NCI-H2029 (cell line): ENCODE measurements at regions not wholly inside any gene's neighbourhood (a gene's known extent, or its start where the extent isn't known, plus 50 kb on each side); places are given as distances from the start of the nearest gene placed in this dataset.

Experiments
- DNase-seq: peaks from one replicate; lab custom pipeline; 2025; lab: John Stamatoyannopoulos, UW

GRCh38 chr15:39083213-39083612 lies 497.7 kb upstream of the THBS1 start:
- DNase-seq, result no peak

GRCh38 chr15:39084674-39085530 lies 496.0 kb upstream of the THBS1 start:
- no peak for DNase-seq

GRCh38 chr15:39086641-39087040 lies 494.2 kb upstream of the THBS1 start:
- no peak for DNase-seq

- no peak for DNase-seq
Measured at GRCh38 chr15:39088156-39088555, 492.7 kb upstream of the THBS1 start.

DNA sequence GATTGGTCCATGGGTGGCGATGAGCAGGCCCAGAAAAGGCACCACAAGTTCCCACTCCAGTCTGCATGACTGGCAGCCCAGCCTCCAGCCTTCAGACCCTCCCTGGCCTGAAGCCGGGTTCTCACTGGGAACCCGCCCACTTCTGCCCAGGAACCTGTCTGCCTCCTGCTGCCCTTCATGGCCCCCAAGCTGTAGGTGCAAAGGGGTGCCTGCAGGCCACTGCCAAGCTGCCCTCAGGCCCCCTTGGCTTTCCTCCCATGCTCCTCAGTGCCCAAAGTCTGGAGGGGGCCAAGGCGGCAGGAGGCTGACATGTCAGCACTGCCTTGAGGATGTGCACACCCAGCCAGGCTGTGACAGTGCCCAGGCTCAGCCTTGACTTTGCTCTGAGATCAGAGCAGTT lies 488.5 kb upstream of the THBS1 start:
- DNase-seq, result no peak

GRCh38 chr15:39092761-39093160 lies 488.1 kb upstream of the THBS1 start:
- DNase-seq, result no peak

GRCh38 chr15:39094116-39094515 lies 486.8 kb upstream of the THBS1 start:
- no peak for DNase-seq

DNA sequence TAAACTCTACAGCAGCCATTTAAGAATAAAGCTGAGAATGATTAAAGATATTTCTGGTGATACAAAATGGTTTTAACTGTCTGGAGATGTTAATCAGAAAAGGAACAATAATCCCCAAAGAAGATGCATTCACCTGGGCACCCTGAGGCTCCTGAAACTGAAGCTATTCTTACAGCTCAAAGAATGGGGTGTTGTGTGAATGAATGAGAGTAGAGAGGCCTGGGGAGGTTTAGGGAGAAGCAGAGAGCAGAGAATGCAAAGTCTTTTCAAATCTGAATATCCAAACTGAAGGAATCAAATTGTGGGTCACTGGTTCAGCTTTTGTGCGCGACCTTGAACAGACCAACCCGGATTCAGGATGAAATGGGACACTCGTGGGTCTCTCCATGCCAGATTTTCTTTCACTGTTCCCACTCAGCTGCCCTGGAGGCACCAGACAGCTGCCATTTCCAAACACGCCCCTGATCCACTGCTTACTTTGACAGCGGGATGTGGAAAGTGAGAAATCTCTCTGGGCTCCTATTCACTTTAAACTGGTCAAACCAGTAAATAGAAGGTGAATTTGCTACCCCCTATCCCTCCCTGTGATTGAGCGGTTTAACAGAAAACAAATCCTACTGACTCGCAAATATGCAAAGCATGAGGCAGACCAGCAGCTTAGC lies 485.5 kb upstream of the THBS1 start:
- DNase-seq, result no peak

- DNase-seq, result no peak
Measured at GRCh38 chr15:39096608-39097205, 484.2 kb upstream of the THBS1 start.

DNA sequence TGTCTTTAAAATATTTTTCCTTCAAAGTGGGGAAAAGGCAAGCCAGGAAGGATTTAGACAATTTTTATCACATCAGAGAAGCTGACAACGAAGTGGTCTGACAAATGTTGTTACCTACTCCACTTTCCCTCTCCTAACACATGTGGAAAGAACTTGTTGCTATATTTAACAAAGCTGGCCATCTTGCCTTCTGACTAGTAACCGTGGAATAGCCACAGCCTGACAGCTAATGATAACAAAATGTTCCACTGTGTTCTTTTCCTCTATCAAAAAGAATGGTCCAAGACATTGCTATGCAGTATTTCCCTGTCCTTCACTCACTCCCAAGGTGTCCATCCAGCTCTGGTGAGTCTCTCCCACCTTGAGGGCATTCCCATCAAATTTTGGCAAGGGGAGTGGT lies 481.4 kb upstream of the THBS1 start:
- DNase-seq, result no peak

DNA sequence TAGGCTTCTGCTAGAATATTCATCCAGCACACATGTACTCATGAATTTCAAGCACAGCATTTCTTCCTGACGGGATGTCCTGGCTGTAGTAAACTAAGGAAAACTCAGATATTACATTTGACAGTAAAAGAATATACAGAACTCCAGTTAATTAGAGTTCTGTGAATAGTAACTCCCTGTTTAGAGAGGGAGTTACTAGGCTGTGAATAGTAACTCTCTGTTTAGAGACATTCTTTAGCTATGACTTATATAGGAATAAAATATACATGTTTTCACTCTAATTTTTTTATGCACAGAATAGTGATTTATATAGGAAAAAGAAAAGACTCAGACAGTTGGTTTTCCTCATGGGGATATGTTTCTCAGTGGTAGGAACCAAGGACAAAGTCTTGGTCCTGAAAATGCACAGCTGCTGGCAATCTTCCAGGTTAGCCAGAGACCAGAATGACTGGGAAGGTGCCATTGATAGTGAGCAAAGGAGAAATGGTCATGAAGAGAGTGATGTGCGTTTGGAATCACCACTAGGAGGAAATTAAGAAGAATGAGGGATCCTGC lies 480.7 kb upstream of the THBS1 start:
- DNase-seq, result no peak

- DNase-seq, result no peak
Measured at GRCh38 chr15:39102431-39102830, 478.4 kb upstream of the THBS1 start.

GRCh38 chr15:39106950-39107349 lies 473.9 kb upstream of the THBS1 start:
- no peak for DNase-seq

DNA sequence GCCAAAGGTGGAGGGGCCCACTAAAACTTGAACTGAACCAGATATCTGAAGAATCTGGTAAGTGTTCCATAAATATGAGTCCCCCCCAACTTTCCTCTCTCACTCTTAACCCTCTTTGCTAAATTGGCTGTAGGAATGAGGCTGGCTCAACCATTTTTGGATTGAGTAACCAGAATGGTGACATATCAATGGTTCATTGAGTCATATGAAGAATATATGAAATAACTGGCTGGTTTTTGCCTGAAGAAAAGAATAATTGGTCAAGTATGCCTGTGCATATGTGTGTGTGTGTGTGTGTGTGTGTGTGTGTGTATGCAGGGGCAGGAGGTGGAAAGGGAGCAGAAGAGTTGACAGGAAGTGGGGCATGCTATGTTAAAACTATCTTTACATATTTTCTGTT lies 472.9 kb upstream of the THBS1 start:
- DNase-seq, result no peak

DNA sequence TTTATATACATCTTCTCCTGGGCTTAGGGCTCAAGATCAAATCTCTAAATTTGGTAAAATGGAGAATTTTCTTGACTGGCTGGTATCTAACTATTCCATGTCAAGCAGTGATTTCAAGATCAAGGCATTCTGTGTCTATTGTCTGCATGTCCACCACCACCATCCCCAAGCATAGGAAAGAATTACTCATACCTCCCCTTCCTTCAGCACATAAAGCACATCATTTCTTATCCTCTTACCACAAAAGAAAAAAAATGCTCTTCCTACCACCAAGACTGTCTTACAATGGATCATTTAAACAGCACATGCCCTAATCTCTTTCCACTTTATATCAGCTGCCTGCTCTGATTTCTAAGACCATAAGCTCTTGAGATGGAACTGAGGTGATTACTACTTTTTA lies 470.5 kb upstream of the THBS1 start:
- DNase-seq, result no peak

- no peak for DNase-seq
Measured at GRCh38 chr15:39110746-39111145, 470.1 kb upstream of the THBS1 start.

- no peak for DNase-seq
Measured at GRCh38 chr15:39113741-39114140, 467.1 kb upstream of the THBS1 start.

DNA sequence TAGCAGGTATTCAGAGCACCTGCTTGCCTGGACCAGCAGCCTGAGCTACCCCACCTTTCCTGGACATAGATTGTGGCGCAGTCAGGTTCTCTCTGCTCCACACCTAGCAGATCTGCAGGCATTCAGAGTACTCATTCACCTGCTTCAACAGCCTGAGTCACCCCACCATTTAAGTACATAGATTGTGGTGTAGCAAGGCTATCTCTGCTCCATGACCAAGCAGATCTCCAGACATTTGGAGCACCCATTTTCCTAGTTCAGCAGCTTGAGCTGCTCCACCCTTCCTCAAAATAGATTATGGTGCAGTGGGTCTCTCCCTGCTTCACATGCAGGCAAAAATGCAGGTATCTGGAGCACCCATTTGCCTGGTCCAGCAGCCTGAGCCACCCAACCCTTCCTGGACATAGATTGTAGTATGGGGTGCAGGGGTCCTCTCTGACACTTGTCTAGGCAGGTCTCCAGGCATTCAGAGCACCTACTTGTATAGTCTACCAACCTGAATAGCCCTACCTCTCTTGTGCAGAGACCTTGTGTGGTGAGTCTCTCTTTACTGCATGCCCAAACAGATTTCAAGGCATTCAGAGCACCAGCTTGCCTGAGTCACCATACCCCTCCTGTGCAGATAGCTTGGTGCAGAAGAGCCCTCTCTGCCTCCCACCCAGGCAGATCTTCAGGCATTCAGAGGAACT lies 466.0 kb upstream of the THBS1 start:
- DNase-seq, result no peak

DNA sequence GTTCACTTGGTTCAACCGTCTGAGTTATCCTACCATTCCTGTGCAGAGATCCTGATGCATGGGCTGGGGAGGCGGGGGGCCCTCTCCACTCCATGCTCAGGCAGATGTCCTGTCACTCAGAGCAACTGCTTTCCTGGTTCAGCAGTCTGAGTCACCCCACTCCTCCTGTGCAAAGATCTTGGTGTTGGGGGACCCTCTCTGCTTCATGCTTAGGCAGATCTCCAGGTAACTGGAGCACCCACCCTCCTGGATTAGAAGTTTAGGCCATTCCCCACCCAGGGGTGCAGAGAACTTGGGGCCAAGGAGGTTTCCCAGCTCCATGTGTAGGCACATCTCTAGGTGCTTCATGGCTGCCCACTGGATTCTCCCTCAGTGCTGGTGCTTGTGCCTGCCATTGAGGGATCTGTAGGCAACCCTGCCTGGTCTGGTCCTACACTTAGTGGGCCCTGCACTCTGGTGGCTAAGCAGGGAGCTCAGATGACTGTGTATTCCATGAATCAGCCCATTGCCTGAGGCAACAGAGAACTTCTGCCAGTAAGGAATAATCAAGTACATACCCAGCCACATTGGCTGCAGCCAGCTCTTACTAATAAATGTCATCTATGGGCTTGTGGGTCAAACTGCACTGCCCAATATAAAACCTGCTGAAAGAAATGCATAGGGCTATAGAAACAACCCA lies 465.4 kb upstream of the THBS1 start:
- no peak for DNase-seq

DNA sequence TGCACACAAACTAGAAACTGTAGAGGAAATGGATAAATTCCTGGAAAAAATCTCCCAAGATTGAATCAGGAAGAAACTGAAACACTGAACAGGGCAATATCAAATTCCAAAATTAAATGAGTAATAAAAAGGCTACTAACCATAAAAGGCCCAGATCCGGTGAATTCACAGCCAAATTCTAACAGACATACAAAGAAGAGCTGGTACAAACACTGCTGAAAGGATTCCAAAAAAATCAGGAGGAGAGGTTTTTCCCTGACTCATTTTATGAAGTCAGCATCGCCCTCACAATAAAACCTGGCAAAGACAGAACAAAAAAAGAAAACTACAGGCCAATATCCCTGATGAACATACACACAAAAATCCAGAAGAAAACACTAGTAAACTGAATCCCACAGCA lies 462.4 kb upstream of the THBS1 start:
- DNase-seq, result no peak

- DNase-seq, result no peak
Measured at GRCh38 chr15:39124155-39124552, 456.7 kb upstream of the THBS1 start.
